Liver (tissue), 8 donors: ENCODE measurements at regions not wholly inside any gene's neighbourhood (a gene's known extent, or its start where the extent isn't known, plus 50 kb on each side); places are given as distances from the start of the nearest gene placed in this dataset.

Experiments
- DNase-seq: peaks from one replicate; pipeline ENCODE4 v3.0.0-alpha.2; 2017; ENCODE audit warnings: low spot score
- H3K27ac ChIP-seq, 2 donors: one replicate each; pipeline ENCODE4 v1.7.0; 2013; ENCODE audit warnings: inconsistent platforms in 2 of 2, low read length in 2 of 2, control low read depth in 1 of 2, low read depth in 1 of 2, mild to moderate bottlenecking in 1 of 2
- H3K27me3 ChIP-seq, 4 donors: one replicate each; pipeline versions ENCODE4 v1.6.1 to v1.7.0; 2013; ENCODE audit warnings: low read length in 3 of 4, inconsistent platforms in 1 of 4, mild to moderate bottlenecking in 1 of 4, moderate library complexity in 1 of 4; ENCODE audit not compliant: control insufficient read depth in 4 of 4, insufficient read depth in 4 of 4
- H3K36me3 ChIP-seq, 4 donors: one replicate each; pipeline versions ENCODE4 v1.6.1 to v1.7.0; 2013; ENCODE audit warnings: low read length in 3 of 4, mild to moderate bottlenecking in 3 of 4, low read depth in 1 of 4, moderate library complexity in 1 of 4; ENCODE audit not compliant: control insufficient read depth in 4 of 4, insufficient read depth in 3 of 4
- H3K4me1 ChIP-seq, 4 donors: one replicate each; pipeline versions ENCODE4 v1.6.1 to v1.7.0; 2013; ENCODE audit warnings: low read length in 3 of 4, mild to moderate bottlenecking in 3 of 4, moderate library complexity in 1 of 4; ENCODE audit not compliant: control insufficient read depth in 4 of 4, insufficient read depth in 4 of 4
- H3K4me3 ChIP-seq, 3 donors: one replicate each; pipeline versions ENCODE4 v1.6.1 to v1.7.0; 2013; ENCODE audit warnings: low read length in 3 of 3, control low read depth in 1 of 3, low read depth in 1 of 3, mild to moderate bottlenecking in 1 of 3
- H3K9ac ChIP-seq, 2 donors: one replicate each; pipeline ENCODE4 v1.7.0; 2013; ENCODE audit warnings: low read length in 2 of 2, mild to moderate bottlenecking in 2 of 2, moderate library complexity in 2 of 2, control low read depth in 1 of 2, low read depth in 1 of 2
- H3K9me3 ChIP-seq, 4 donors: one replicate each; pipeline versions ENCODE4 v1.6.1 to v1.7.0; 2013; ENCODE audit warnings: low read length in 3 of 4; ENCODE audit not compliant: control insufficient read depth in 4 of 4
- ATF3 ChIP-seq: IDR thresholded peaks from 2 replicates; pipeline ENCODE4 v1.6.1; 2016; ENCODE audit warnings: antibody characterized with exemption
- CTCF ChIP-seq: fragments of 150-350 bp; IDR thresholded peaks from 2 replicates; pipeline ENCODE4 v1.5.1; 2017; ENCODE audit warnings: improper control_type of control experiment, low read depth, low read length; ENCODE audit not compliant: missing input control
- EGR1 ChIP-seq, 2 donors: IDR thresholded peaks; 2 replicates each; pipeline ENCODE4 v1.6.1; 2016 to 2018; ENCODE audit warnings: antibody characterized with exemption in 2 of 2, low read depth in 2 of 2
- FOXA1 ChIP-seq: IDR thresholded peaks from 2 replicates; pipeline ENCODE4 v1.6.1; 2016; ENCODE audit warnings: antibody characterized with exemption
- FOXA2 ChIP-seq: IDR thresholded peaks from 2 replicates; pipeline ENCODE4 v1.6.1; 2016; ENCODE audit warnings: antibody characterized with exemption
- GABPA ChIP-seq, 2 donors: IDR thresholded peaks in 1 of 2; conservative IDR thresholded peaks in 1 of 2; 2 replicates each; pipeline ENCODE4 v1.6.1; 2016; ENCODE audit warnings: antibody characterized with exemption in 2 of 2, mild to moderate bottlenecking in 1 of 2, moderate library complexity in 1 of 2
- HNF4A ChIP-seq, 2 donors: conservative IDR thresholded peaks; 2 replicates each; pipeline ENCODE4 v1.6.1; 2016; ENCODE audit warnings: antibody characterized with exemption in 2 of 2, mild to moderate bottlenecking in 2 of 2
- JUND ChIP-seq, 2 donors: IDR thresholded peaks; 2 replicates each; pipeline ENCODE4 v1.6.1; 2016; ENCODE audit warnings: antibody characterized with exemption in 2 of 2
- NR2F2 ChIP-seq: IDR thresholded peaks from 2 replicates; pipeline ENCODE4 v1.6.1; 2016; ENCODE audit warnings: antibody characterized with exemption
- RAD21 ChIP-seq, 2 donors: IDR thresholded peaks; 2 replicates each; pipeline ENCODE4 v1.6.1; 2016; ENCODE audit warnings: antibody characterized with exemption in 2 of 2, mild to moderate bottlenecking in 2 of 2
- RXRA ChIP-seq, 2 donors: IDR thresholded peaks; 2 replicates each; pipeline ENCODE4 v1.6.1; 2017 to 2018; ENCODE audit warnings: antibody characterized with exemption in 2 of 2, mild to moderate bottlenecking in 1 of 2
- SP1 ChIP-seq: IDR thresholded peaks from 2 replicates; pipeline ENCODE4 v1.6.1; 2018; ENCODE audit warnings: antibody characterized with exemption, mild to moderate bottlenecking
- TAF1 ChIP-seq: conservative IDR thresholded peaks from 2 replicates; pipeline ENCODE4 v1.6.1; 2016; ENCODE audit warnings: antibody characterized with exemption, mild to moderate bottlenecking
- YY1 ChIP-seq: IDR thresholded peaks from 2 replicates; pipeline ENCODE4 v1.6.1; 2016; ENCODE audit warnings: antibody characterized with exemption, mild to moderate bottlenecking
- ZBTB33 ChIP-seq: IDR thresholded peaks from 2 replicates; pipeline ENCODE4 v1.6.1; 2016; ENCODE audit warnings: antibody characterized with exemption
- WGBS: extraction: QIAGEN DNeasy Blood & Tissue Kit; methylation state at CpG from one replicate; pipeline ENCODE4 v1.1.7; 2013; 5-methylcytosine and 5-hydroxymethylcytosine counted together
- donor health status: healthy.
- donor health status: healthy.
- donor health status: healthy.
- donor health status: healthy.
- donor health status: healthy.

GRCh38 chr7:139131-139530 is 53.2 kb upstream of the FAM20C start (continued):
- TF ChIP-seq SP1 (no peak), JUND (IDR thresholded peaks at IDR 0.05) (no peak), FOXA2 (no peak), NR2F2 (no peak)

- 88% methylated on average over 22 of the region's 22 CpGs for WGBS
- no peak for DNase-seq
- no peaks in the 10 kb centered on the region for H3K9me3 ChIP-seq
Measured at GRCh38 chr7:139561-140243, 52.7 kb upstream of the FAM20C start.

GRCh38 chr7:140996-141395 is 51.4 kb upstream of the FAM20C start:
- Histone ChIP-seq H3K27me3 (no peaks in the 10 kb centered on the region), H3K36me3 (no peaks in the 10 kb centered on the region), H3K27ac (no peak overlapping the region), H3K4me1 (peaks cover 10 to 25% (median 18%) of the 10 kb centered on the region in 4 donors), H3K9me3 (no peaks in the 10 kb centered on the region), H3K9ac (no peak overlapping the region), H3K4me3 (no peak overlapping the region)
- WGBS = 90% methylated on average over 6 of the region's 6 CpGs
- DNase-seq = no peak
- TF ChIP-seq ZBTB33 (no peak), JUND (IDR thresholded peaks at IDR 0.05) (no peak), CTCF (no peak), RXRA (IDR thresholded peaks at IDR 0.05) (no peak), SP1 (no peak), GABPA (IDR thresholded peaks at IDR 0.05 in 1 of 2, conservative IDR thresholded peaks at IDR 0.05 in 1 of 2) (no peak), TAF1 (no peak), FOXA2 (no peak), EGR1 (IDR thresholded peaks at IDR 0.05; ENCODE audit: low read depth in 2 of 2) (no peak), FOXA1 (no peak), HNF4A (conservative IDR thresholded peaks at IDR 0.05) (no peak), YY1 (no peak)

More at GRCh38 chr7:139561-140243, 52.7 kb upstream of the FAM20C start:
- Histone ChIP-seq H3K27me3 (no peaks in the 10 kb centered on the region), H3K36me3 (no peaks in the 10 kb centered on the region), H3K4me1 (peaks cover 10 to 25% (median 18%) of the 10 kb centered on the region in 4 donors), H3K9ac (no peak overlapping the region), H3K27ac (no peak overlapping the region), H3K4me3 (no peak overlapping the region)
- TF ChIP-seq JUND (IDR thresholded peaks at IDR 0.05) (no peak), TAF1 (no peak), GABPA (IDR thresholded peaks at IDR 0.05 in 1 of 2, conservative IDR thresholded peaks at IDR 0.05 in 1 of 2) (no peak), ATF3 (no peak), RAD21 (IDR thresholded peaks at IDR 0.05) (no peak), EGR1 (IDR thresholded peaks at IDR 0.05; ENCODE audit: low read depth in 2 of 2) (no peak), HNF4A (conservative IDR thresholded peaks at IDR 0.05) (no peak), ZBTB33 (no peak), CTCF (no peak)
